NB4 (cell line): ENCODE measurements at regions not wholly inside any gene's neighbourhood (a gene's known extent, or its start where the extent isn't known, plus 50 kb on each side); places are given as distances from the start of the nearest gene placed in this dataset.

Experiments used
- MYC ChIP-seq: IDR thresholded peaks from 2 replicates; pipeline ENCODE4 v1.6.1; 2011; ENCODE audit warnings: low read depth, low read length
- POLR2A ChIP-seq: IDR thresholded peaks from 2 replicates; pipeline ENCODE4 v1.6.1; 2011; ENCODE audit warnings: mild to moderate bottlenecking; ENCODE audit not compliant: insufficient read length; ENCODE audit errors: extremely low read depth
- TF ChIP-seq, protein P1 (sequence below): IDR thresholded peaks from one replicate; pipeline ENCODE4 v1.5.1; 2012; ENCODE audit warnings: low read depth, low read length
- TF ChIP-seq, protein P2 (sequence below): IDR thresholded peaks from 2 replicates; pipeline ENCODE4 v1.6.1; 2011; ENCODE audit warnings: low read depth, low read length

DNA sequence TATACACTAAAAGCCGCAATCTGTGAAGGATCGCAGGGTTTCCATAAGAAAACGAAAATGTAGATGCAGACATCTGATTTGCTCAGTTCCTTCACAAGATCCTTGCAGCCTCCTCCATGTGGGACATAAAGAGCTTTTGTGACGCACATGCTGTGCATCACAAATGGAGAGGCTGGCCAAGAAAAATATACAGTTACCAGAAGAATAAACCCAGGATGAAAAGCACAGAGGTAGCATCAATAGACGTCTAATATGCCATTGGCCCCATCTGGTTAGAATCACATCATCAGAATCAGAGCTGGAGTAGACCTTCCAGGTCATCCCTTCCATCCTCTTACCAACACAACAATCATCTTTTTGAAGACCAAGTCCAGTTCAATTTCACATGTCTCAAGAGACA lies 517.4 kb downstream of the RAB28 start:
- TF ChIP-seq, protein P1, sequence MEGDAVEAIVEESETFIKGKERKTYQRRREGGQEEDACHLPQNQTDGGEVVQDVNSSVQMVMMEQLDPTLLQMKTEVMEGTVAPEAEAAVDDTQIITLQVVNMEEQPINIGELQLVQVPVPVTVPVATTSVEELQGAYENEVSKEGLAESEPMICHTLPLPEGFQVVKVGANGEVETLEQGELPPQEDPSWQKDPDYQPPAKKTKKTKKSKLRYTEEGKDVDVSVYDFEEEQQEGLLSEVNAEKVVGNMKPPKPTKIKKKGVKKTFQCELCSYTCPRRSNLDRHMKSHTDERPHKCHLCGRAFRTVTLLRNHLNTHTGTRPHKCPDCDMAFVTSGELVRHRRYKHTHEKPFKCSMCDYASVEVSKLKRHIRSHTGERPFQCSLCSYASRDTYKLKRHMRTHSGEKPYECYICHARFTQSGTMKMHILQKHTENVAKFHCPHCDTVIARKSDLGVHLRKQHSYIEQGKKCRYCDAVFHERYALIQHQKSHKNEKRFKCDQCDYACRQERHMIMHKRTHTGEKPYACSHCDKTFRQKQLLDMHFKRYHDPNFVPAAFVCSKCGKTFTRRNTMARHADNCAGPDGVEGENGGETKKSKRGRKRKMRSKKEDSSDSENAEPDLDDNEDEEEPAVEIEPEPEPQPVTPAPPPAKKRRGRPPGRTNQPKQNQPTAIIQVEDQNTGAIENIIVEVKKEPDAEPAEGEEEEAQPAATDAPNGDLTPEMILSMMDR = no peak
- TF ChIP-seq POLR2A = no peak
- TF ChIP-seq, protein P2, sequence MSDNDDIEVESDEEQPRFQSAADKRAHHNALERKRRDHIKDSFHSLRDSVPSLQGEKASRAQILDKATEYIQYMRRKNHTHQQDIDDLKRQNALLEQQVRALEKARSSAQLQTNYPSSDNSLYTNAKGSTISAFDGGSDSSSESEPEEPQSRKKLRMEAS = no peak
- no peak for TF ChIP-seq MYC
